ENCODE measurements at regions not wholly inside any gene's neighbourhood (a gene's known extent, or its start where the extent isn't known, plus 50 kb on each side); places are given as distances from the start of the nearest gene placed in this dataset.
"Not testable (repeated sequence)": the region's sequence is repeated elsewhere in the genome, so short reads cannot be mapped to it uniquely, and the experiment has no call there.

- TF ChIP-seq POLR2A (IDR thresholded peaks at IDR 0.05) (no peak), POLR2AphosphoS5 (IDR thresholded peaks at IDR 0.05) (no peak), CTCF (IDR thresholded peaks at IDR 0.05) (no peak), EP300 (IDR thresholded peaks at IDR 0.05) (no peak)
- H3K36me3 ChIP-seq: no peaks in the 10 kb centered on the region
- no peaks in the 10 kb centered on the region for H3K9me3 ChIP-seq
- H3K27me3 ChIP-seq: no peaks in the 10 kb centered on the region
- no peak overlapping the region for H3K27ac ChIP-seq
- H3K4me3 ChIP-seq: no peak overlapping the region
- no peak for DNase-seq
- intact Hi-C loops (cut with DNase I): loop anchor here (5.0 kb wide), 1 partner anchor 46 kb away; no protein-coding TSS in a partner anchor
- H3K4me1 ChIP-seq: no peaks in the 10 kb centered on the region
These were observed 138.8 kb upstream of the NBPF11 start for GRCh38 chr1:148290881-148291280.

- Histone ChIP-seq H3K36me3 (no peaks in the 10 kb centered on the region), H3K27me3 (no peaks in the 10 kb centered on the region), H3K4me3 (no peak overlapping the region), H3K27ac (no peak overlapping the region), H3K9me3 (no peaks in the 10 kb centered on the region), H3K4me1 (no peaks in the 10 kb centered on the region)
- DNase-seq: no peak
- intact Hi-C loops (cut with DNase I): loop anchor here (5.0 kb wide), 1 partner anchor 48 kb away; no protein-coding TSS in a partner anchor
- no peak for TF ChIP-seq POLR2A (IDR thresholded peaks at IDR 0.05)
- no peak for TF ChIP-seq POLR2AphosphoS5 (IDR thresholded peaks at IDR 0.05)
These were observed 137.6 kb upstream of the NBPF11 start for GRCh38 chr1:148289647-148290046.

GRCh38 chr1:148285946-148286345 lies 133.9 kb upstream of the NBPF11 start:
- H3K27ac ChIP-seq; DNase-seq; H3K9me3 ChIP-seq; H3K27me3 ChIP-seq; H3K4me1 ChIP-seq; H3K4me3 ChIP-seq; H3K36me3 ChIP-seq; intact Hi-C loops (cut with DNase I): not testable (repeated sequence)
- WGBS, 2 donors: 36 to 64% methylated on average over 2 of the region's 2 CpGs

- H3K27ac ChIP-seq; H3K9me3 ChIP-seq; intact Hi-C loops (cut with DNase I); H3K36me3 ChIP-seq; DNase-seq; H3K4me1 ChIP-seq: not testable (repeated sequence)
- Histone ChIP-seq H3K4me3 (peak overlapping the region in 3 of 4 donors; percentile 23 to 38 (median 30)), H3K27me3 (peaks cover 0 to 20% (median 0%) of the 10 kb centered on the region in 3 donors)
- 0% methylated on average over 1 of the region's 50 CpGs; no CpG with 5 or more reads in 1 of the 2 donors for WGBS, 2 donors
These were observed 128.9 kb upstream of the NBPF11 start for GRCh38 chr1:148280831-148281572.

- H3K27ac ChIP-seq; H3K4me1 ChIP-seq; H3K4me3 ChIP-seq; intact Hi-C loops (cut with DNase I); DNase-seq; H3K9me3 ChIP-seq; H3K36me3 ChIP-seq: not testable (repeated sequence)
- peaks cover 0 to 26% (median 0%) of the 10 kb centered on the region in 3 donors for H3K27me3 ChIP-seq
- WGBS, 2 donors: 78 to 82% methylated on average over 5 of the region's 5 CpGs
These were observed 127.0 kb upstream of the NBPF11 start for GRCh38 chr1:148279002-148279542.

DNA sequence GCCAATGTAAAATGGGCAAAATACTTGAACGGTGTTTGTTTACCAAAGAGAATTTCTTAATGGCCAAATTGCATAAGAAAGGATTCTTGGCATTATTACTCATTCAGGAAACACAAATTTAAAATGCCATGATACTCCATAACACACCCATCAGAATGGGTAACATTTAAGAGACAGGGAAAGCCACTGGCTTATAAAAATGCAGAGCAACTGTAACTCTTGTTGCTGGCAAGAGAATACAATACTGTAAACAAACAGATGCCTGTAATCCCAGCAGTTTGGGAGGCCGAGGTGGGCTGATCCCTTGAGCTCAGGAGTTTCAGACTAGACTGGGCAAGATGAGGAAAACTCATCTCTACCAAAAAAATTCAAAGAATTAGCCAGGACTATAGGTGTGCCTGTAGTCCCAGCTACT lies 125.8 kb upstream of the NBPF11 start:
- peaks cover 0 to 28% (median 0%) of the 10 kb centered on the region in 3 donors for H3K27me3 ChIP-seq
- intact Hi-C loops (cut with DNase I); H3K9me3 ChIP-seq; H3K4me3 ChIP-seq; H3K4me1 ChIP-seq; H3K36me3 ChIP-seq; DNase-seq; H3K27ac ChIP-seq: not testable (repeated sequence)
- 23 to 59% methylated on average over 2 of the region's 2 CpGs for WGBS, 2 donors

- DNase-seq; H3K27ac ChIP-seq; H3K4me3 ChIP-seq; intact Hi-C loops (cut with DNase I); H3K9me3 ChIP-seq; H3K36me3 ChIP-seq: not testable (repeated sequence)
- H3K4me1 ChIP-seq: peaks cover 0 to 16% (median 11%) of the 10 kb centered on the region in 4 donors
- WGBS, 2 donors: 80 to 81% methylated on average over 2 of the region's 2 CpGs
- H3K27me3 ChIP-seq: peaks cover 0 to 22% (median 7%) of the 10 kb centered on the region in 3 donors
These were observed 115.0 kb upstream of the NBPF11 start for GRCh38 chr1:148267066-148267465.
